Right renal pelvis (tissue), 4 donors: ENCODE measurements at regions not wholly inside any gene's neighbourhood (a gene's known extent, or its start where the extent isn't known, plus 50 kb on each side); places are given as distances from the start of the nearest gene placed in this dataset.

ENCODE experiments used
- DNase-seq, 4 donors: peaks; one replicate each; pipeline ENCODE4 v3.0.0-alpha.2; 2013; ENCODE audit warnings: low read depth in 4 of 4, low spot score in 3 of 4, missing footprints in 1 of 4

- DNase-seq, result no peak
These were observed 90.7 kb upstream of the SASH1 start for GRCh38 chr6:148251891-148252290.

GRCh38 chr6:148257810-148258209, 84.8 kb upstream of the SASH1 start:
- DNase-seq, result no peak

GRCh38 chr6:148258868-148259267, 83.8 kb upstream of the SASH1 start:
- no peak for DNase-seq

DNA sequence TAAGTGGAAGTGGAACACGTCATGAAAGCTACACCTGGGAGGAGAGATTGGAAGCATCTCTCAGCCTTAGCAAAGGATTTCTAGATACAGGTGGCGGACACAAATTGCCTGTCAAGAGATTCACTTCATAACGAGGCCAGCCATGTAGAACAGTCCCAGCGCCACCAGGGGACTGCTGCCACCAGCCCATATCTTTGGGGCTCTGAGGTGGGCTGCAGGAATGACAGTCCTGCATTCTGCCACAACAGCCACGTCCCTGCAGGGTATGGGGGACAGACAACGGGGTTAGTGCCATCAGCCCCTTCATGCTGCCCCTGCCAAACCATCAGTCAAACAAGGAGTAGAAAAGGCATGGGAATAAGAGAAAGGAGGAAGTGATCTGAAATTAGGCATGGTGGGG, 81.2 kb upstream of the SASH1 start:
- no peak for DNase-seq

- DNase-seq, result no peak
These were observed 79.6 kb upstream of the SASH1 start for GRCh38 chr6:148263010-148263409.

DNA sequence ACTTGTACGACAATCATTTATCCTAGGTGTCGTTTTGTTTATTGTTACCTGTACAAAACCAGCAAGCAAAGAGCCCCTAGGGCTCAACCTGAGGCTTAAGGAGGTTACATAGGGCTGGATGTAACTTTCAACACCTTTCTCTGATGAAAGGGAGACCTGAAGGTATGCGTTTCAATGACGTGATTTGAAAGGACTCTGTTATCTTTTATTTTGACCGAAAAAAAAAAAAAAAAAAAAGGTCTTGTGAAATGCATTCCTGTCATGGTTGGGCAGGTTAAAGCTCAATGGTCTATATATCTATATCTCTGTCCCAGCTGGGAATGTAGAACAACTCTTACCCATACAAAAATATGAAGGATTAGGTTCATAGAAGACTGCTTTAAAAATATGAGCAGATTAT, 78.7 kb upstream of the SASH1 start:
- no peak for DNase-seq

- DNase-seq, result no peak
These were observed 77.6 kb upstream of the SASH1 start for GRCh38 chr6:148265054-148265453.

DNA sequence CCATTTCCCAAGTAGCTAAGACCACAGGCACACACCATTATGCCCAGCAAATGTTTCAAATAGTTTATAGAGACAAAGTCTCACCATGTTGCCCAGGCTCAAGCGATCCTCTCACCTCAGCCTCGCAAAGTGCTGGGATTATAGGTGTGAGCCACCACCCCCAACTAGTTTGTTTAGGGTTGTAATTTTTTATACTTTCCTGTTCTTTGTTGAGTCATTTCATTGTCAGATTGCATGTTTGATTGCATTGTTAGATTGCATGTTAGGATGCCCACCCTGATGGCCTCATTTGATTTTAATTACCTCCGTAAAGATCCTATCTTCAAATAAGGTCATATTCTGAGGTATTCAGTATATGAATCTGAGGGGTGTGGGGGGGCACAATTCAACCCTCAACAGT, 73.3 kb upstream of the SASH1 start:
- DNase-seq, result no peak

GRCh38 chr6:148271711-148272439, 70.8 kb upstream of the SASH1 start:
- no peak for DNase-seq

- DNase-seq, result no peak
These were observed 70.0 kb upstream of the SASH1 start for GRCh38 chr6:148272597-148272996.

DNA sequence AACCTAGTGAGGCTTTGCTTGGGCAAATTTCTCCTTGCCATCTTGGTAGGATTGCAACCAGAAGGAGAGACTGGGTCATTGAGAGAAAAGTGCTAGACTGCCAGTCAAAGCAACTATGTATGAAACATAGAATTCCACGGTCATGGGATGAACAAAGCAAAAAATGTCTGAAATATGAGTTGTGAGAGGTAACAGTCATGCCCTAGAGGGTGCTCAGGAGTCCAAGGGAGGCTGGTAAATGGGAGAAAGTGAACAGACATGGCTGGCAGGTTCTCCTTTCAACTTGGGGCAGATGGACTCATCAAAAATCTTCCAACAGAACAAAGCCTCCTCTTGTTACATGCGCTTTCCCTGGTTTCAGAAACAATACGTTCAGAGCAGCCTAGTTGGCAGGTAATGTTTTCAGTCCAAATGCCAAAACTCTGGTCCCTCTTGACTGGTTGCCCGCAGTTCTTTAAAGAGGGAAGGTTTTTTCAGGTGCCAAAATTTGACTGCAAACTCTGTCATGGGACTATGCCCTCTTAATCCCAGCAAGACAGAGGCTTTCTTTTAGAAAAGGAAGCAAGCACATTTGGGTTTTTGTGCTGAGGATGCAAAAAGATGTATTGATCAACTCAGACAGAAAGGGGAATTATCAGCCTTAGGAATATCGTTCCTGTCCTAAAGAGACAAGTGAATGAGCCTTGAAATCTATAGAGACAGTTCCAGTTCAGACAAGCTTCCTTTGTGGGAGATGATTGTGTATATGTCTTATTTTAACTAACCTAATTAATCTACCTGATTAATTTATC, 68.5 kb upstream of the SASH1 start:
- no peak for DNase-seq

- no peak for DNase-seq
These were observed 67.8 kb upstream of the SASH1 start for GRCh38 chr6:148274809-148275208.

DNA sequence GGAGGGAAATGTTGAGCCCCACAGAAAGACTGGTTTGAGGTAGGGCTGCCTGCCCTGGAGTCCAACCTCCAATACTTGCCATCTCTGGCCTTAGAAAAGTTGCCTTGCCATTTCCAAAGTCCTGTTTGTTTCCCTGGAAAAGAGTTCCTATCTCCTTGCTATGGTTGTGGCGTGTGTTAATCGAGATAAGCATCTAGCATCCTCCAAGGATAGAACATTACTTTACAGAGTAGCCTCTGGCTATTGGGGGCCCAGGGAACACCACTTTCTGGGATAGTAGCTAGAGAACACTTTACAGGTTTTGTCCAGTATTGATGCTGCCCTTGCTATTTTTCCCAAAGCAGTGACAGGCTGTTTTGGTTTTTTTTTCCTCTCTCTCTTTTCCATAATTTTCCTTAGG, 57.4 kb upstream of the SASH1 start:
- DNase-seq, result no peak

- no peak for DNase-seq
These were observed 56.1 kb upstream of the SASH1 start for GRCh38 chr6:148286563-148286962.

DNA sequence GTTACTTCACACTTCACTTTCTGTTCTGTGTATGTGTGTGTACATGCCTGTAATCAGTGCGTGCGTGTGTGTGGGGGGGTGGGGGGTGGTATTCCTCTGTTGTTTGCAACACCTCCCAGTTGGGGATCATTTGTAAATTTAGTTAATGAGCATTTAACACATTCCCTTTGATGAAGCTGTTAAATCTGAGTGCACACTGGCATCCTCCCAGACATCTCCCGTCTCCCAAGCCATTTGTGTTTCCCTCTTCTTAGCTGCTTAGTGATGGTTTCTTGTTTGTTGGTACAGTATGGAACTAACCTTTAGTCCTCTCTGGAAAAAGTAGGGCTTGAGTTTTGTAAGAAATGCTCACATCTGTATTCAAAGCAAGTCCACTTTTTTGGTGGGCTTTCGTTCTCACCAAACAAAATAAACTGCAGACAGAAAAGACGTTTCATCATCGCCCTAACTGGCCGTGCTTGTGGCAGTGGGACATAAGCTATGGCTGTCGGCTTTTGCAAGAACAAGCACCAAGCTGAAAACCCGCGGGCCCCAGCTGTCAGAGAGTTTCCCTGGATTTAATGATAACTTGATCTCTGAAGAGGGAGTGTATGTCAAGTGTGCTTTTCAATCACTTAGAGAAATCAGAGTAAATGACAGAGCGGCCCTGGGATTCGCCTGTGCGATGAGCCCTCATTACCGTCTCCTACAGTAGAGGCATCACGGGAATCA, 54.9 kb upstream of the SASH1 start:
- no peak for DNase-seq

GRCh38 chr6:148288541-148288940, 54.1 kb upstream of the SASH1 start:
- no peak for DNase-seq

DNA sequence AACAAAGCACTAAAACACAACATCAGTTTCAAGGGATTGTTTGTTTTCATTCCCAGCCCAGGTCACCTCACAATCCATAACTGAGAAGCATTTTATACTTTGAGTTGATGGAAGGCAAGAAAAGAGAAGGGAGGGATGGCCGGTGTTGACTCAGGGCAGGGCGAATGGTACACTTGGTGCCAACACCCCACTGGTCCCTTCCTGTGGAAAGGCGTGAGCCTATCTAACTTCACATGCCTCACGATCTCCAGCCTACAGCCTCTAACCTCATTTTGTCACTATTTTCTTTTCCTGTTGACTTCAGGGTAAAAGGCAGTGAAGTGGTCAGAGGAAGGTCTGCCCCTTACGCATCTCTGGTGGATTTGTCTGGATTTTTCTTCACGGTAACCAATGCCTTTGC, 53.5 kb upstream of the SASH1 start:
- no peak for DNase-seq

- no peak for DNase-seq
These were observed 50.8 kb upstream of the SASH1 start for GRCh38 chr6:148291876-148292275.
